AG09319 (cell line): ENCODE measurements at regions not wholly inside any gene's neighbourhood (a gene's known extent, or its start where the extent isn't known, plus 50 kb on each side); places are given as distances from the start of the nearest gene placed in this dataset.

Source experiments
- DNase-seq: peaks from one replicate; pipeline ENCODE4 v3.0.0-alpha.2; 2010; ENCODE audit warnings: low read depth; ENCODE audit errors: extremely low read depth
- TF ChIP-seq, protein P1 (sequence below): IDR thresholded peaks from 2 replicates; pipeline ENCODE4 v1.5.1; 2011; ENCODE audit warnings: low read depth, mild to moderate bottlenecking, inconsistent platforms, low read length, moderate library complexity

DNA sequence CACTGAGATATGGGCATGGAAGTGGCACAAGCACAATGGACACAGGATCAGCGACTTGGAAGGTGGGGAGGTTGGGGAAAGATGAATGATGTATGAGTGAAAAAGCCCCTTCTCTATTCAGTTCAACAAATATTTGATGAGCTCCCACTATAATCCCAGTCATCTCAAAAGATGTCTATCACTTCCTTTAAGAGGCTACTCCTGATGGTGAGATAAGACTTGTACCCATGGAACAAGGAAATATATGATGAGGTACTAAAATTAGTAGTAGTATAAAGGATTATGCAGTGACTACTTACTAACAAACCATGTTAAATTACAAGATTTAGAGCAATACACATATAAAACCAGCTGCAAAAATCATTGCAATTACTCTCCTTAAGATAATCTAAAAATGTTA is 107.8 kb upstream of the COL5A2 start:
- TF ChIP-seq, protein P1, sequence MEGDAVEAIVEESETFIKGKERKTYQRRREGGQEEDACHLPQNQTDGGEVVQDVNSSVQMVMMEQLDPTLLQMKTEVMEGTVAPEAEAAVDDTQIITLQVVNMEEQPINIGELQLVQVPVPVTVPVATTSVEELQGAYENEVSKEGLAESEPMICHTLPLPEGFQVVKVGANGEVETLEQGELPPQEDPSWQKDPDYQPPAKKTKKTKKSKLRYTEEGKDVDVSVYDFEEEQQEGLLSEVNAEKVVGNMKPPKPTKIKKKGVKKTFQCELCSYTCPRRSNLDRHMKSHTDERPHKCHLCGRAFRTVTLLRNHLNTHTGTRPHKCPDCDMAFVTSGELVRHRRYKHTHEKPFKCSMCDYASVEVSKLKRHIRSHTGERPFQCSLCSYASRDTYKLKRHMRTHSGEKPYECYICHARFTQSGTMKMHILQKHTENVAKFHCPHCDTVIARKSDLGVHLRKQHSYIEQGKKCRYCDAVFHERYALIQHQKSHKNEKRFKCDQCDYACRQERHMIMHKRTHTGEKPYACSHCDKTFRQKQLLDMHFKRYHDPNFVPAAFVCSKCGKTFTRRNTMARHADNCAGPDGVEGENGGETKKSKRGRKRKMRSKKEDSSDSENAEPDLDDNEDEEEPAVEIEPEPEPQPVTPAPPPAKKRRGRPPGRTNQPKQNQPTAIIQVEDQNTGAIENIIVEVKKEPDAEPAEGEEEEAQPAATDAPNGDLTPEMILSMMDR = no peak
- no peak for DNase-seq

DNA sequence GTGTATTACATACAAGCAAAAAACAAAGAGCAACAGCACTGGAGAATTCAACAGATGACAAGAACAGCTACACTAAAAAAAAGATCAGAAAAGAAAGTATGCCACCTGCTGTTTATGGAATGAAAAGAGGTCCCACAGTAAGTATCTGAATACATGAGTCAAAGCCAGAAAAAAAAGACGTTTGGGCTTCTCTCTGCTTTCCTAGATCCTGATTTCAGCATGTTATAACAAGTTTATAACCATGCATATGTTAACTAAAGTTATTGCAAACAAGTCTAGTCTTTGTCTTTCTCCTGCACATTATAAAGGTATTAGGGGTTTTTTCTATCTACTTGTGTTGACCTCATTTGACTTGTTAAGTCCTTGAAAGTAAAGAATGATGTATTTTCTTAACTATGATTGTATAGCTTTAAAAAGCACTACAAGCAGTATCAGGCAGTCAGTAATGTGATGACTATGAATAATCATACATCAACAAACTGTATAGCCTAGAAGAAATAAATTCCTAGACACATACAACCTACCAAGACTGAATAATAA is 108.5 kb upstream of the COL5A2 start:
- TF ChIP-seq, protein P1 = peak; percentile 56
- peak; percentile 65 for DNase-seq

DNA sequence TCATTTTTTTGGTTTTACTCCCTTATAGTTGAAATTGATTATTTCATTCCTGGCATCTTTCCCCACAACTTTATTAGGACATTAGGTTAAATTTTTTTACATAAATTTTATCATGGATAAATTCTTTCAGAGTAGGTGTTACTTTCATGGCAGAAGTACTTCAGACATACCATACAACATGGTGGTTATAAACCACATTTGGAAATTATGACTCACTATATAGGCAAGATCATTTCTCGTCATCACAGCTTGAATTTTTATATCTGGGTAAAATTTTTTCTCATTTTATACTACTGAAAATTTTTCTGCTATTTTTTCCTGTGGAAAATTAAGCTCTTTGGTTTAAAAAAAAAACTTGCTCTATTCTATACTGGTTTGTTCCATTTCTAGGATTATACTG is 111.9 kb upstream of the COL5A2 start:
- no peak for DNase-seq
- TF ChIP-seq, protein P1 = no peak

DNA sequence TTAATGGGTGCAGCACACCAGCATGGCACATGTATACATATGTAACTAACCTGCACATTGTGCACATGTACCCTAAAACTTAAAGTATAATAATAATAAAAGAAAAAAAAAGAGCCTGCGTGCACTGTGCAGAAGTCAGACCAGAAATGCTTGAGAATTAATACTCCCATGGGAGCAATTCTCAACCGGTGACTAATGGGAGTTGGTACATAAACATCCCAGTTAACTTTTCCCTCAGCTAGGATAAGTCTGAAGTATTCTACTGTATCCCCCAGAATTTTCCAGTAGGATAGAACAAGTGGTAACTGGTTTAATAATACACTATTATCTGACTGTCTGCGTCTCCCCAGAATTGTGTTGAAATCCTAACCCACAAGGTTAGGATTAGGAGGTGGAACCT is 113.6 kb upstream of the COL5A2 start:
- TF ChIP-seq, protein P1 = no peak
- no peak for DNase-seq

DNA sequence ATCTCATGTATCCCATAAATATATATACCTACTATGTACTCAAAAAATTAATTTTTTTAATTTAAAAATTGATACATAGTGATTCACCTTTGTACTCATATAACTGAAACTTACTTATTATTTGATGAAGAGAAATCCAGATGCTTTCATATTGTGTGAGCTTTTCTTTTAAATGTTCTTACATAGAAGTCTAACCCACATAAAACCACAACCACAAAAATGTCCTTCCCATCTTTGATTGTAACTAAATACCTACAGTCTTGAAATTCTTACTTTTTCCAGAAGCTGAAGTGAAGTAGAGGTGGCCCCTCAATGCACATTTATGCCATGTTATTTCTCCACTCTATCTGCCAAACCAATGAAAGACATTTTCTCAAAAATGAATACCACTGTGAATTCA is 117.9 kb upstream of the COL5A2 start:
- no peak for DNase-seq
- TF ChIP-seq, protein P1 = no peak

DNA sequence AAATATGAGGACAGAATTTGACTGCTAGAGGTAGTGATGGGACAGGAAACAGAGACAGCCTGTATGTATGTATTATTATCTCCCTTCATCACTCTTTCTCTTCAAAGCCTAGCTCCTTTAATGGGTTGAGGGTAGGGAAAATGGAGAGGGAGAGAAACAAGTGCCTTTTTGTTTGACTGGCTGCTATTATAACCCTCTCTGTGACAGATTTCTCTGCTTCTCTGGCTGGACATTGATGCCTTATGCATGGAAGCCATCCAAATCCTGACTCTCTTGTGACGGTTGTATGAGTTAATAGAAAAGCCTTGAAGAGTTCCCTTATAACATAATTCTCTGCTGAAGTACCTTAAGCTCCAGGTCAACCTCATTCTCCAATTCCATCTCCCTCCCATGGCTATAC is 118.5 kb upstream of the COL5A2 start:
- TF ChIP-seq, protein P1 = no peak
- no peak for DNase-seq

DNA sequence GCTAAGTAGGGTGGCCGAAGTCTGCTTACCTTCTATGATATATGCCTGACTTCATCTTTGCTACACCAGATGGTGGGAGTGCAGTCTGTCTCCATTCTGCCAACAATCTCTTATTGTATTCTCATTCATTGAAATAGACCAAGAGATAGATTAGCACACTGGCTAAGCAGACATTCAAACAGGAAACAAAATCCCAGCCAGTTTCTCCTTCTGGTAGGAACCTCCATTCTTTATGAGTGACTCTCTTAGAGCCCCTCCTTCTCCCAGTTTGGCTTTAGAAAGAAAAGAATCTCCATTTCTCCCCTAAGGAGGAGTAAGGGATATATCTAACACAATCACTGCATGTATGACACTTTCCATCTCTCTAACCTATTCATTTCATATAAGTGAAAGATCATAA is 118.9 kb upstream of the COL5A2 start:
- TF ChIP-seq, protein P1 = no peak
- no peak for DNase-seq
